ENCODE measurements at regions not wholly inside any gene's neighbourhood (a gene's known extent, or its start where the extent isn't known, plus 50 kb on each side); places are given as distances from the start of the nearest gene placed in this dataset.

GRCh38 chr12:24280056-24280842 lies 330.8 kb upstream of the SOX5 start:
- DNase-seq (ENCODE audit: low read depth in 2 of 2): no peak

- no peak for DNase-seq (ENCODE audit: low read depth in 2 of 2)
Observed at GRCh38 chr12:24278832-24279231, 329.4 kb upstream of the SOX5 start.

- DNase-seq (ENCODE audit: low read depth in 2 of 2): no peak
Observed at GRCh38 chr12:24270965-24271364, 321.5 kb upstream of the SOX5 start.

GRCh38 chr12:24270464-24270863 lies 321.0 kb upstream of the SOX5 start:
- no peak for DNase-seq (ENCODE audit: low read depth in 2 of 2)

GRCh38 chr12:24268663-24269186 lies 319.3 kb upstream of the SOX5 start:
- DNase-seq (ENCODE audit: low read depth in 2 of 2): no peak

- no peak for DNase-seq (ENCODE audit: low read depth in 2 of 2)
Observed at GRCh38 chr12:24266982-24267381, 317.5 kb upstream of the SOX5 start.

- no peak for DNase-seq (ENCODE audit: low read depth in 2 of 2)
Observed at GRCh38 chr12:24256684-24257083, 307.2 kb upstream of the SOX5 start.

- no peak for DNase-seq (ENCODE audit: low read depth in 2 of 2)
Observed at GRCh38 chr12:24255920-24256665, 306.6 kb upstream of the SOX5 start.

- DNase-seq (ENCODE audit: low read depth in 2 of 2): no peak
Observed at GRCh38 chr12:24252602-24253001, 303.1 kb upstream of the SOX5 start.

GRCh38 chr12:24246934-24247333 lies 297.5 kb upstream of the SOX5 start:
- DNase-seq (ENCODE audit: low read depth in 2 of 2): no peak

GRCh38 chr12:24246376-24246775 lies 296.9 kb upstream of the SOX5 start:
- no peak for DNase-seq (ENCODE audit: low read depth in 2 of 2)

- no peak for DNase-seq (ENCODE audit: low read depth in 2 of 2)
Observed at GRCh38 chr12:24244801-24245200, 295.3 kb upstream of the SOX5 start.

GRCh38 chr12:24244231-24244630 lies 294.8 kb upstream of the SOX5 start:
- DNase-seq (ENCODE audit: low read depth in 2 of 2): no peak

- no peak for DNase-seq (ENCODE audit: low read depth in 2 of 2)
Observed at GRCh38 chr12:24240707-24241106, 291.2 kb upstream of the SOX5 start.

GRCh38 chr12:24233519-24234246 lies 284.2 kb upstream of the SOX5 start:
- no peak for DNase-seq (ENCODE audit: low read depth in 2 of 2)

GRCh38 chr12:24232531-24232930 lies 283.1 kb upstream of the SOX5 start:
- no peak for DNase-seq (ENCODE audit: low read depth in 2 of 2)

- DNase-seq (ENCODE audit: low read depth in 2 of 2): no peak
Observed at GRCh38 chr12:24231298-24231697, 281.8 kb upstream of the SOX5 start.

GRCh38 chr12:24230061-24230701 lies 280.7 kb upstream of the SOX5 start:
- no peak for DNase-seq (ENCODE audit: low read depth in 2 of 2)

GRCh38 chr12:24229031-24229700 lies 279.7 kb upstream of the SOX5 start:
- no peak for DNase-seq (ENCODE audit: low read depth in 2 of 2)

- DNase-seq (ENCODE audit: low read depth in 2 of 2): no peak
Observed at GRCh38 chr12:24228371-24228770, 278.9 kb upstream of the SOX5 start.

- no peak for DNase-seq (ENCODE audit: low read depth in 2 of 2)
Observed at GRCh38 chr12:24227551-24227950, 278.1 kb upstream of the SOX5 start.
